ENCODE measurements at regions not wholly inside any gene's neighbourhood (a gene's known extent, or its start where the extent isn't known, plus 50 kb on each side); places are given as distances from the start of the nearest gene placed in this dataset.

- peak overlapping the region; percentile 16 for H3K4me3 ChIP-seq (ENCODE audit: low read depth, low read length)
- no peak for TF ChIP-seq CTCF (IDR thresholded peaks at IDR 0.05; ENCODE audit: borderline replicate concordance, insufficient read depth, low read depth, low read length)
Observed at GRCh38 chr21:31558189-31558961, 101.1 kb upstream of the SOD1 start.

DNA sequence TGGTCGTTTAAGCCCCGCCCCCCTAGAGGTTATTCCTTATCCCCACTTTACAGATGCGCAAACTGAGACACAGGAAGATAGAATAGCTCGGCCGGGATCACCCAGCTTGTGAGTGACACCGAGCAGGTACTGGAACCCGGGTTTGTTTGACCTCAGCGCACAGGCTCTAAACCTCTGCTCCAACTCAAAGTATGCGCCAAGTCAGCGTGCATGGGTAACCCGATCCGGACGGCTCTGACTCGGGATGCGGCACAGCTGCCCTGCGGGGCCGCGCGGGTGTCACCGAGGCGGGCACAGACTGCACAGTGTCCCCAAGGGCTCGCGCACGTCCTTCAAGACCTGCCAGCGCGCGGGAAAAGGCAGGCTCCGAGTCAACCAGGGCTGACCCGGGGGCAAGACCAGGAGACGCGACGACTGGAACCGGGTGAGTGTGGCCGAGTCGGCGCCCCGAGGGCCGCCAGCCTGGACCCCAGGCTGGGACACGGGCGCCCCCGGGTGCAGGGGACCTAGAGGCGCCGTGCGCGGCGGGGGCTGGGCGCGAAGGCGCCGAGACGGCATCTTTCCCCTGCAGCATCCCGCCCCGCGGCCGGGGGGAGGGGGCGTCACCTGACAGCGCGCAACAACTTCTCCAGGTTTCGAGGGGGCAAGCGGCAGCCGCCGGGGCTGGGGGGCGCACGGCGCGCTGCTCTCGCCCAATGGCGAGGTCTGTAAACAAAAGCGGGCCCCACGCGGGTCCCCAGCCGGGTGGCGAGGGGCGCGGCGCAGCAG lies 101.9 kb upstream of the SOD1 start:
- no peak for TF ChIP-seq CTCF (IDR thresholded peaks at IDR 0.05; ENCODE audit: borderline replicate concordance, insufficient read depth, low read depth, low read length)
- H3K4me3 ChIP-seq (ENCODE audit: low read depth, low read length): no peak overlapping the region

DNA sequence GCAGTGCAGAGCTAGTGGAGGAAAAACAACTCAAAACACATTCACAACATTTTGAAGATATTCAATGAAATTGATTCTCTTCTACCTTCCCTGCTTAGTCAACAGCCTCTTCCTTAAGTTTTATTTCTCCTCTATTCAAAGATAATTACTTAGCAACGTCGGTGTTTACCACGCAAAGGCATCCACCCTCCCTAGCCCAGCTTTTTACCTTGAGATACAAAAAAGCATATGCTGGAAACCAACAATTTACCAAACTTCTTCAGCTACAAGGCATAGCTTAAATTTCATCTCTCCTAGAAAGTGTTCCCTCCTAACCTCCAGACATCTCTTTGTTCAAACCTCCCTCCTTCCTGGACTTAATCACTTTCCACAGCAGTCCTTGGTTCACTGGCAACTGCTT lies 102.8 kb upstream of the SOD1 start:
- TF ChIP-seq CTCF (IDR thresholded peaks at IDR 0.05; ENCODE audit: borderline replicate concordance, insufficient read depth, low read depth, low read length): no peak
- no peak overlapping the region for H3K4me3 ChIP-seq (ENCODE audit: low read depth, low read length)

DNA sequence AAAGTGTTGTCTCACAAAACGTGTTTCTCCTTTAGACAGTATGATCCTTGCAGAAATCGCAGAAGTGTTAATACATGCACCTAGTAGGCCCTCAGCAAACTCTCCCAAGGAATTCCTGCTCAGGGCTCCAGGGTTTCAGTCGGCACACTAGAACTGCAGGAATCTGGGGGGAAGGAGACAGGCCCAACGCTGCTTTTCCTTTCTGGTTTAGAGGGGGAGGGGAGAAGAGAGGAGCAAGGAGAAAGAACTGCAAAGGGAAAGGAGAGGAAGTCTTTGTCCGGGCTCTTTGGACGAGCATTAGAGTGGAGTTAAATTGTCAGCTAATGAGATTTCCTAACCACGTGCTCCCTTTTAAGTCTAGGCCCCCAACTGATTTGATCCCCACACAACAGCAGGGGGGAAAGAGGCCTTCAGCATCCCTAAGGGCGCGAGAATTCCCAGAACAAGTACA lies 103.7 kb upstream of the SOD1 start:
- no peak overlapping the region for H3K4me3 ChIP-seq (ENCODE audit: low read depth, low read length)
- no peak for TF ChIP-seq CTCF (IDR thresholded peaks at IDR 0.05; ENCODE audit: borderline replicate concordance, insufficient read depth, low read depth, low read length)

GRCh38 chr21:31554511-31555022 lies 104.9 kb upstream of the SOD1 start:
- no peak for TF ChIP-seq CTCF (IDR thresholded peaks at IDR 0.05; ENCODE audit: borderline replicate concordance, insufficient read depth, low read depth, low read length)

GRCh38 chr21:31553926-31554325 lies 105.6 kb upstream of the SOD1 start:
- H3K4me3 ChIP-seq (ENCODE audit: low read depth, low read length): no peak overlapping the region
- no peak for TF ChIP-seq CTCF (IDR thresholded peaks at IDR 0.05; ENCODE audit: borderline replicate concordance, insufficient read depth, low read depth, low read length)

More at GRCh38 chr21:31554511-31555022, 104.9 kb upstream of the SOD1 start:
- H3K4me3 ChIP-seq (ENCODE audit: low read depth, low read length): no peak overlapping the region

All from GM12875 (cell line).